ENCODE measurements at regions not wholly inside any gene's neighbourhood (a gene's known extent, or its start where the extent isn't known, plus 50 kb on each side); places are given as distances from the start of the nearest gene placed in this dataset.

DNA sequence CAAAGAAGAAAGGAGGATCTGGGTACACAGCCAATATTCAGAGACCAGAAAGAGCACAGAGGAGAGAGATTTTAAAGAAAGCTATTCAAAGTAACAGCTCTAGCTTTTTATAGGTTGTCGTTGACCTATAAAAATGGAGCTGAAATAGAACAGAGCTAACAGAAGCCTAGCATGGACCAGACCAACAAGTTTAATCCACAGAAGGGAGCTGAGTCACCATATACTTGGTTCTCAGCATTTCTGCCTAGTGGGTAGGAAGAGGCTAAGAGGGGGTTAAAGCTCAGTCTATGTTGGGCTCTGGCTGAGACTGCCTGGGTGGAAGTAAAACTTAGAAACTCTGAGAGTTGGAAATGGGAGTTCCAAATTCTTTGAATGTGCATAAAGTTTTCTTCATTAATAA, 678.0 kb upstream of the CDH2 start:
- TF ChIP-seq POLR2A (IDR thresholded peaks at IDR 0.05; ENCODE audit: low read length) (no peak), GATA1 (IDR thresholded peaks at IDR 0.05; ENCODE audit: low read depth, low read length) (no peak)

Measured in erythroblast (primary cell).